Effector CD4-positive, alpha-beta T cell (primary cell): ENCODE measurements at regions not wholly inside any gene's neighbourhood (a gene's known extent, or its start where the extent isn't known, plus 50 kb on each side); places are given as distances from the start of the nearest gene placed in this dataset.

Experiments used
- DNase-seq: peaks from one replicate; pipeline ENCODE4 v3.0.0-alpha.2; 2020

- no peak for DNase-seq
Measured at GRCh38 chr10:43966571-43966965, 317.9 kb upstream of the ZNF32 start.

- no peak for DNase-seq
Measured at GRCh38 chr10:43965918-43966570, 317.4 kb upstream of the ZNF32 start.

- no peak for DNase-seq
Measured at GRCh38 chr10:43965033-43965917, 316.6 kb upstream of the ZNF32 start.

- no peak for DNase-seq
Measured at GRCh38 chr10:43964486-43964885, 315.8 kb upstream of the ZNF32 start.

GRCh38 chr10:43963793-43964425 lies 315.2 kb upstream of the ZNF32 start:
- no peak for DNase-seq

- DNase-seq: no peak
Measured at GRCh38 chr10:43963379-43963778, 314.7 kb upstream of the ZNF32 start.

- DNase-seq: no peak
Measured at GRCh38 chr10:43962346-43963191, 313.9 kb upstream of the ZNF32 start.

GRCh38 chr10:43961523-43962345 lies 313.1 kb upstream of the ZNF32 start:
- no peak for DNase-seq

- DNase-seq: no peak
Measured at GRCh38 chr10:43960981-43961380, 312.3 kb upstream of the ZNF32 start.

GRCh38 chr10:43960477-43960876 lies 311.8 kb upstream of the ZNF32 start:
- DNase-seq: no peak

GRCh38 chr10:43960135-43960415 lies 311.4 kb upstream of the ZNF32 start:
- DNase-seq: no peak

- DNase-seq: no peak
Measured at GRCh38 chr10:43959364-43960134, 310.9 kb upstream of the ZNF32 start.

GRCh38 chr10:43958964-43959363 lies 310.3 kb upstream of the ZNF32 start:
- no peak for DNase-seq

GRCh38 chr10:43958071-43958432 lies 309.4 kb upstream of the ZNF32 start:
- DNase-seq: no peak

GRCh38 chr10:43957267-43958070 lies 308.8 kb upstream of the ZNF32 start:
- no peak for DNase-seq

GRCh38 chr10:43955978-43956377 lies 307.3 kb upstream of the ZNF32 start:
- DNase-seq: no peak

- DNase-seq: no peak
Measured at GRCh38 chr10:43955002-43955596, 306.4 kb upstream of the ZNF32 start.

- no peak for DNase-seq
Measured at GRCh38 chr10:43953672-43954071, 305.0 kb upstream of the ZNF32 start.

GRCh38 chr10:43952760-43953159 lies 304.1 kb upstream of the ZNF32 start:
- no peak for DNase-seq

GRCh38 chr10:43949351-43949750 lies 300.7 kb upstream of the ZNF32 start:
- no peak for DNase-seq
